ENCODE measurements at regions not wholly inside any gene's neighbourhood (a gene's known extent, or its start where the extent isn't known, plus 50 kb on each side); places are given as distances from the start of the nearest gene placed in this dataset.

DNA sequence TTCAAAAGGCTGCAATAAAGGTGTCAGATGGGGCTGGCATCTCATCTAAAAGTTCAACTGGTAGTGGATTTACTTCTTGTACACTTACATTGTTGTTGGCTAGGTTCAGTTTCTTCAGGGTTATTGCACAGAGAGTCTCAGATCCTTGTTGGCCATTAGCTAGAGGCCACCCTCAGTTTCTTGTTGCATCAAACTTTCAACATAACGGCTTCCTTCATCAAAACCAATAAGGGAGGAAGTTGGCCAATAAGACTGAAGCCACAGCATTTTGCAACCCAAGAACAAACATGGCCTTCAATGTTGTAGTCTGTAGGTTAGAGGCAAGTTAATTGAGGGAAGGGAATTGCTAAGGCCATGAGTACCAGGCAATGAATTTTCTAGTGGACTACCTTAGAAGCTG, 218.0 kb downstream of the ZBBX start:
- TF ChIP-seq, protein P1, sequence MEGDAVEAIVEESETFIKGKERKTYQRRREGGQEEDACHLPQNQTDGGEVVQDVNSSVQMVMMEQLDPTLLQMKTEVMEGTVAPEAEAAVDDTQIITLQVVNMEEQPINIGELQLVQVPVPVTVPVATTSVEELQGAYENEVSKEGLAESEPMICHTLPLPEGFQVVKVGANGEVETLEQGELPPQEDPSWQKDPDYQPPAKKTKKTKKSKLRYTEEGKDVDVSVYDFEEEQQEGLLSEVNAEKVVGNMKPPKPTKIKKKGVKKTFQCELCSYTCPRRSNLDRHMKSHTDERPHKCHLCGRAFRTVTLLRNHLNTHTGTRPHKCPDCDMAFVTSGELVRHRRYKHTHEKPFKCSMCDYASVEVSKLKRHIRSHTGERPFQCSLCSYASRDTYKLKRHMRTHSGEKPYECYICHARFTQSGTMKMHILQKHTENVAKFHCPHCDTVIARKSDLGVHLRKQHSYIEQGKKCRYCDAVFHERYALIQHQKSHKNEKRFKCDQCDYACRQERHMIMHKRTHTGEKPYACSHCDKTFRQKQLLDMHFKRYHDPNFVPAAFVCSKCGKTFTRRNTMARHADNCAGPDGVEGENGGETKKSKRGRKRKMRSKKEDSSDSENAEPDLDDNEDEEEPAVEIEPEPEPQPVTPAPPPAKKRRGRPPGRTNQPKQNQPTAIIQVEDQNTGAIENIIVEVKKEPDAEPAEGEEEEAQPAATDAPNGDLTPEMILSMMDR (IDR thresholded peaks at IDR 0.05 in 4 of 5, conservative IDR thresholded peaks at IDR 0.05 in 1 of 5), result no peak
- no peak for TF ChIP-seq POLR2A (IDR thresholded peaks at IDR 0.05)

Measured in gastrocnemius medialis (tissue), 4 donors.